Naive thymus-derived CD8-positive, alpha-beta T cell (primary cell): ENCODE measurements at regions not wholly inside any gene's neighbourhood (a gene's known extent, or its start where the extent isn't known, plus 50 kb on each side); places are given as distances from the start of the nearest gene placed in this dataset.

Experiments used
- ATAC-seq, 2 donors: fragments of 150-1000 bp; cut with Tn5 transposase in 1 of 2; sonication (Bioruptor Pico), chemical (Tn5 transposase) in 1 of 2; 1 replicate in 1 of 2; 2 replicates in 1 of 2; pipeline ENCODE4 v1.10.0; 2021; ENCODE audit warnings: mild to moderate bottlenecking in 2 of 2, moderate library complexity in 2 of 2
- POLR2A ChIA-PET: fragments of 350-600 bp; sonication (Branson Sonifier 250); formaldehyde crosslinking; loops from one replicate; lab custom pipeline; 2021; ENCODE audit warnings: antibody characterized with exemption; lab: Charles Lee
- DNase-seq, 10 donors: peaks; one replicate each; pipeline versions ENCODE4 v3.0.0 to v3.0.0-alpha.2; 2020 to 2022
- H3K27ac Mint-ChIP-seq, 10 donors: one replicate each; pipeline ENCODE4 v1.8.0; 2020 to 2022; ENCODE audit warnings: mild to moderate bottlenecking in 10 of 10, mixed read lengths in 10 of 10, moderate library complexity in 4 of 10, inconsistent platforms in 1 of 10
- H3K27me3 Mint-ChIP-seq, 5 donors: one replicate each; pipeline ENCODE4 v1.8.0; 2021 to 2022; ENCODE audit warnings: mixed read lengths in 5 of 5
- H3K36me3 Mint-ChIP-seq, 3 donors: one replicate each; pipeline ENCODE4 v1.8.0; 2020 to 2022; ENCODE audit warnings: mixed read lengths in 3 of 3, mild to moderate bottlenecking in 2 of 3, inconsistent platforms in 1 of 3
- H3K4me1 Mint-ChIP-seq, 4 donors: one replicate each; pipeline ENCODE4 v1.8.0; 2021 to 2022; ENCODE audit warnings: mixed read lengths in 4 of 4
- H3K4me3 Mint-ChIP-seq, 10 donors: one replicate each; pipeline ENCODE4 v1.8.0; 2020 to 2022; ENCODE audit warnings: mild to moderate bottlenecking in 10 of 10, mixed read lengths in 10 of 10, moderate library complexity in 6 of 10, inconsistent platforms in 1 of 10
- H3K9me3 Mint-ChIP-seq, 9 donors: one replicate each; pipeline ENCODE4 v1.8.0; 2020 to 2022; ENCODE audit warnings: mixed read lengths in 9 of 9, mild to moderate bottlenecking in 3 of 9, inconsistent platforms in 1 of 9, moderate library complexity in 1 of 9

DNA sequence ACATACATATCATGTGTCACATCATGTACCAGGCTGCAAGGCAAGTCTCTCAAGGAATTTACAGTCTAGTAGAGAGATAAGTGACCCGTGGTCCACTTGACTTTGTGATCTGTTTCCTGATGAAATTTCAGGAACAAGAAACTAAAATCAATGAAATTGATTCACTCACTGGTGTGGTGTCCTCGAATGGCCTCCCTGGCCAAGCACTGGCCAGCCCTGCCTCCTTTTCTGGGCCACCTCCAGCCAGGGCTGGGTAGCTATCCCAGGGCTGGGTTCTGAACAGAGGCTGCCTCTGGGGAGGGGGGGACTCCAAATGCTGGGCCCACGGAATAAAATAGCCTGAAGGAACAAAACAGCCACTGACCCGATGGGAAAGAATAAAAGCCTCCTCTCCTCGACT lies 182.2 kb downstream of the HERPUD2 start:
- Mint-ChIP-seq H3K36me3 (no peaks in the 10 kb centered on the region), H3K4me3 (no peak overlapping the region), H3K27ac (no peak overlapping the region), H3K4me1 (no peaks in the 10 kb centered on the region), H3K27me3 (peaks cover 3 to 14% (median 6%) of the 10 kb centered on the region in 5 donors), H3K9me3 (no peaks in the 10 kb centered on the region)
- POLR2A ChIA-PET, result no interaction called here
- ATAC-seq (no peak), DNase-seq (no peak)

DNA sequence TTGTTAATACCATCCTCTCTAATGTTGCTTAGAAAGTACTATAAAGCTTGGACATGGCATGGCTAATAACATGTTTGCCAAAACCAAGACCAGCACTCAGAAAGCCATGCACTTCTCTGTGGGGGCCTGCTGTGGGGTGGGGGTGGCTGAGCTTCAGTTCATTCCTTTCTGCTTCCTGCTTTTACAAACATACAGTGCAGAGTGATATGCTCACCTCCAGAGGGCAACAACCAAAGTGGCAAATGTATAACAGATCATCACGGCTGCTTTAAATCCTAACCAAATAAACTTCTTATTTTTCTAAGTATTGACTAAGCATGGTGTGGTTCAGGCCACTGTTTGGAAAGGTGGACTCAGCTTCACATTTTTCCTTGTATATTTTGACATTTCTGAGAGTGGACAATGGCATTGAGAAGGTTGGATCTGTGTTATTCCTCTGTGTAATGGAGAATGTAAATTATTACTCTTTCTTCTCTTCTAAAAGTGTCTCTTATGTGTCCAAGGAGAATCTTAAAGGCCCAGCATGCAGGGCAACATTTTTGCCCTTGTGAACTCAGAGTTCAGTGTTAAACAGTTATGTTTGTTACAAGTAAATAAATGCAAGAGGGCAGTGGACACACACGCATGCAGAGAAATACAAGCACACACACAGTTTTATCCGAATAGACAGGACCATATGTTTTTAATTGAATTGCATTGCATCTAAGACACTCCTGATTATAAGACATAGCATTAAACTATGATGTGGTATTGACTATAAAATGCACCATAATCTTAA lies 186.1 kb downstream of the HERPUD2 start:
- H3K27ac Mint-ChIP-seq, result no peak overlapping the region
- peaks cover 5 to 14% (median 6%) of the 10 kb centered on the region in 5 donors for H3K27me3 Mint-ChIP-seq
- ATAC-seq (no peak), DNase-seq (no peak)
- POLR2A ChIA-PET, result no interaction called here
- no peaks in the 10 kb centered on the region for H3K36me3 Mint-ChIP-seq
- H3K9me3 Mint-ChIP-seq, result no peaks in the 10 kb centered on the region
- H3K4me3 Mint-ChIP-seq, result no peak overlapping the region
- no peaks in the 10 kb centered on the region for H3K4me1 Mint-ChIP-seq

GRCh38 chr7:35505066-35505465 lies 189.9 kb downstream of the HERPUD2 start:
- H3K27ac Mint-ChIP-seq, result no peak overlapping the region

GRCh38 chr7:35504365-35504764 lies 190.6 kb downstream of the HERPUD2 start:
- Mint-ChIP-seq H3K27ac (no peak overlapping the region), H3K27me3 (peaks cover 0 to 10% (median 4%) of the 10 kb centered on the region in 5 donors), H3K4me3 (no peak overlapping the region), H3K4me1 (no peaks in the 10 kb centered on the region), H3K9me3 (no peaks in the 10 kb centered on the region), H3K36me3 (no peaks in the 10 kb centered on the region)
- POLR2A ChIA-PET, result no interaction called here
- DNase-seq (no peak), ATAC-seq (no peak)

More at GRCh38 chr7:35505066-35505465, 189.9 kb downstream of the HERPUD2 start:
- ATAC-seq (no peak), DNase-seq (no peak)
- POLR2A ChIA-PET, result no interaction called here
- Mint-ChIP-seq H3K27me3 (peaks cover 0 to 6% (median 4%) of the 10 kb centered on the region in 5 donors), H3K9me3 (no peaks in the 10 kb centered on the region), H3K36me3 (no peaks in the 10 kb centered on the region), H3K4me3 (no peak overlapping the region), H3K4me1 (no peaks in the 10 kb centered on the region)

DNA sequence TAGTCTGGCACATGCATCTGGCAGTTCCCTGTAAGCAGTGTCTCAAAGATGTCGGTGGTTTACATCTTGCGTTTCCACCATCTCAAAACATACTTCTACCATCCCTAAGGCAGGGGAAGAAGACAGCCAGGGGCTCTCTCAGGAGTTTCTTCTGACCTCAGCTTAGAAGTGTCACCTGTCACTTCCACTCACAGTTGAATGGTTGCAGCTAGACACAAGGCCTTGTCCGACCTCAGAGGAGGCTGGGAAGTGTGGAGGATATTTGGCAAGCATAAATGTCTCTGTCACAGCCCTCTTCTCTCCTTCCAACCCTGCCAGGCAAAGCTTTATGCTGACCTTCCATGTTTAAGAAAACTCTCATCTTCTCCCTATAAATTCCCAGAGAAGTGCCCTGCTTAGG lies 193.3 kb downstream of the HERPUD2 start:
- Mint-ChIP-seq H3K36me3 (no peaks in the 10 kb centered on the region), H3K4me3 (no peak overlapping the region), H3K4me1 (no peaks in the 10 kb centered on the region), H3K27ac (no peak overlapping the region), H3K27me3 (peaks cover 9 to 29% (median 14%) of the 10 kb centered on the region in 5 donors), H3K9me3 (no peaks in the 10 kb centered on the region)
- ATAC-seq (no peak), DNase-seq (no peak)
- POLR2A ChIA-PET, result no interaction called here

- H3K36me3 Mint-ChIP-seq, result no peaks in the 10 kb centered on the region
- DNase-seq (no peak), ATAC-seq (no peak)
- H3K9me3 Mint-ChIP-seq, result no peaks in the 10 kb centered on the region
- no peak overlapping the region for H3K27ac Mint-ChIP-seq
- POLR2A ChIA-PET, result no interaction called here
- H3K4me1 Mint-ChIP-seq, result no peaks in the 10 kb centered on the region
- H3K27me3 Mint-ChIP-seq, result peaks cover 9 to 35% (median 17%) of the 10 kb centered on the region in 5 donors
- no peak overlapping the region for H3K4me3 Mint-ChIP-seq
These were observed 195.7 kb downstream of the HERPUD2 start for GRCh38 chr7:35499226-35499625.

DNA sequence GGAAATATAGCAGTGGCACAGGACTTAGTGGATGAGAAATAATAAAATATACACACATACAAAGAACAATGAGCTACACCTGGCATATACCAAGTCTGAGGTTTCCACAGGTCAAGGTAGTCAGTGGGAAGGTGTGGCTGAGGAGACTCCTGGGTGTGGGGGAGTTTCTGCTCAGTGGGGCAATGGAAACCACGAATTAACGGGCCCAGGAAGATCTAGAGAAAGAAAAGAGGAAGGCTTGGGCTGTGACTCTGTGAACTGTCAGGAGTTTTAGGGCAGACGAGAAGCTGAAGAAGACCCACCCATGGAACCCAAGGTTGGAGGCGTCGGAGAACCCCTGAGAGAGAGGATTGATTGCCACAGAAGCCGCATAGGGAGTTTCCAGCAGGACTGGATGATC lies 196.5 kb downstream of the HERPUD2 start:
- no peaks in the 10 kb centered on the region for H3K9me3 Mint-ChIP-seq
- no peaks in the 10 kb centered on the region for H3K36me3 Mint-ChIP-seq
- ATAC-seq (no peak), DNase-seq (no peak)
- H3K4me1 Mint-ChIP-seq, result no peaks in the 10 kb centered on the region
- no peak overlapping the region for H3K4me3 Mint-ChIP-seq
- H3K27ac Mint-ChIP-seq, result no peak overlapping the region
- H3K27me3 Mint-ChIP-seq, result peaks cover 5 to 35% (median 15%) of the 10 kb centered on the region in 5 donors
- POLR2A ChIA-PET, result no interaction called here

DNA sequence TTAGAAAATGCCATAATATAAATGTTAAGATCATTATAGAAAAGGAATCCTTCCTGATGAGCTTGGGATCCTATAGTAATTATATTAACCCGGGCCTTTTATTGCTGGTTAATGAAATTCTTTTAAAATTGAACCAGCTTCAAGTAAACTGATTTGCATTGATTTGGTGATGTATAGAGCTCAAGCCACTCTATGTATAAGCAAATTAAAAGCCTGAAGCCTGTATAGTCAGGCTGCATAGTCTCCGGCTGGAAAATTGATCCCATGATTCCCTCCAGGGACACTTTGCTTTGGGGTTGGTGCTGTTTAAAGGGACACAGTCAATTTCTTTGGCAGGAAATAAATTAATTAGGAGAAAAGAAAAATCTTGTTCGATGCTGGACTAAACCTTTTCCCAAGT lies 199.1 kb downstream of the HERPUD2 start:
- Mint-ChIP-seq H3K4me1 (no peaks in the 10 kb centered on the region), H3K27ac (peak overlapping the region in 1 of 10 donors; percentile 65), H3K9me3 (no peaks in the 10 kb centered on the region), H3K4me3 (no peak overlapping the region), H3K36me3 (no peaks in the 10 kb centered on the region), H3K27me3 (peaks cover 5 to 35% (median 15%) of the 10 kb centered on the region in 5 donors)
- DNase-seq (no peak), ATAC-seq (no peak)
- POLR2A ChIA-PET, result no interaction called here

GRCh38 chr7:35495377-35495776 lies 199.6 kb downstream of the HERPUD2 start:
- H3K4me1 Mint-ChIP-seq, result no peaks in the 10 kb centered on the region
- H3K36me3 Mint-ChIP-seq, result no peaks in the 10 kb centered on the region
- H3K27ac Mint-ChIP-seq, result no peak overlapping the region

GRCh38 chr7:35494407-35494806 lies 200.5 kb downstream of the HERPUD2 start:
- Mint-ChIP-seq H3K36me3 (no peaks in the 10 kb centered on the region), H3K9me3 (no peaks in the 10 kb centered on the region), H3K27me3 (peaks cover 5 to 32% (median 15%) of the 10 kb centered on the region in 5 donors), H3K27ac (no peak overlapping the region), H3K4me1 (no peaks in the 10 kb centered on the region), H3K4me3 (no peak overlapping the region)
- POLR2A ChIA-PET, result no interaction called here
- DNase-seq (no peak), ATAC-seq (no peak)

More at GRCh38 chr7:35495377-35495776, 199.6 kb downstream of the HERPUD2 start:
- Mint-ChIP-seq H3K4me3 (no peak overlapping the region), H3K27me3 (peaks cover 5 to 35% (median 15%) of the 10 kb centered on the region in 5 donors), H3K9me3 (no peaks in the 10 kb centered on the region)
- POLR2A ChIA-PET, result no interaction called here
- DNase-seq (no peak), ATAC-seq (no peak)

DNA sequence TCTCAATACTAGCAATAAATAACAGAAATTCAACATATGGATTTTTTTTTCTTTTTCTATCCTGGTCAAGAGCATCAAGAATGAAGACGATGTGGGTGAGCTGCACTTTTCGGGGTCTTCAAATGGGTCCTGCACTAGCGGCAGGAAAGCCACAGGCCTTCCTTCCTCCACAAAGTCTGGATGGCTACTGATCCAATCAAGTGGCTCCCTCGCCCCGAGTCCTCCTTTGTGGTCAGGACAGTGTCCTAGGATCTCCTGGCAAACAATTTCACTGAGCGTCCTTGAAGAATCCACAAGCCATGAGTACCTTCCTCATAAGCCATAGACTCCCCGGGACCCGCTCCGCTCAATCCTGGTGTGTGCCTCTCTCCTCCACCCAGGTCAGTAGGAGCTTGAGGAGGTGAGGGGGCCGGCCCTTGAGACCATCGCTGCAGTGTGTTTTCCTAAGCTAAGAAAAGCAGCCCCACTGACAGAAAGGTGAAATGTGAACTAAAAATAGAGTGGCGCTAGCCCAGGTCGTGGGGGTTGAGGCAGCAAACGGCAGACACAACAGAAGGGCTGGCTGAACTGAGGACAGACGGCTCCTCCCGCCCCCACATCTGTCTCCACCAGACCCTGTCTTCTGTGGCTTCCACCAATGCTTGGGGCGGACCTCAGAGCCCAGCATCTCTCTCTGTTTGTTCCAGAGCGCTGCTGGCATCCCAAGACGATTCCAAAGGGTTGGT lies 202.3 kb downstream of the HERPUD2 start:
- H3K27me3 Mint-ChIP-seq, result peaks cover 5 to 14% (median 9%) of the 10 kb centered on the region in 5 donors
- no peak overlapping the region for H3K4me3 Mint-ChIP-seq
- POLR2A ChIA-PET, result no interaction called here
- H3K27ac Mint-ChIP-seq, result no peak overlapping the region
- H3K9me3 Mint-ChIP-seq, result no peaks in the 10 kb centered on the region
- ATAC-seq (no peak), DNase-seq (no peak)
- no peaks in the 10 kb centered on the region for H3K36me3 Mint-ChIP-seq
- no peaks in the 10 kb centered on the region for H3K4me1 Mint-ChIP-seq

GRCh38 chr7:35491233-35491632 lies 203.7 kb downstream of the HERPUD2 start:
- DNase-seq (no peak), ATAC-seq (no peak)
- POLR2A ChIA-PET, result no interaction called here
- Mint-ChIP-seq H3K27me3 (peaks cover 0 to 6% (median under 1%) of the 10 kb centered on the region in 5 donors), H3K9me3 (no peaks in the 10 kb centered on the region), H3K36me3 (no peaks in the 10 kb centered on the region), H3K27ac (no peak overlapping the region), H3K4me1 (no peaks in the 10 kb centered on the region), H3K4me3 (no peak overlapping the region)

DNA sequence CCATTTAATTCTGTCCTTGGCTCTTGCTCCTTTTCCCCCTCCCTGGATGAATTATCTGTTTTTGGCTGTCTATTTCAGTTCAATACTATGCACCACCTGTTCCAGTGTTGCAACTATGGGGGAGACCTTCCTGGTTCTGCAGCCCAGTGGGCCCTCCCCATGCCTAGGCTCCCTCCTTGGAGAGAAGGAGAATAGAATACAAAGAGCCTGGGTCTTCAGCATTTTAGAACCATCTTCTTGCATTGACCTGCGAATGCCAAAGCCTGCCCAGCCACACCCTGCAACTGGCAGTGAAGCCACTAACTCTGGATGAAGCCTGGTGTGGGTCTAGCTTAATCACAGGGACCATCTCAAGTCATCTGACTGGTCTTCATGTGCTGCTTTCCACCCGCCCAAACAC lies 207.1 kb downstream of the HERPUD2 start:
- Mint-ChIP-seq H3K9me3 (no peaks in the 10 kb centered on the region), H3K4me1 (no peaks in the 10 kb centered on the region), H3K27ac (no peak overlapping the region), H3K36me3 (no peaks in the 10 kb centered on the region), H3K4me3 (no peak overlapping the region), H3K27me3 (peaks cover 4 to 14% (median 9%) of the 10 kb centered on the region in 5 donors)
- DNase-seq (no peak), ATAC-seq (no peak)
- POLR2A ChIA-PET, result no interaction called here
